Left cardiac atrium (tissue), 4 donors: ENCODE measurements at regions not wholly inside any gene's neighbourhood (a gene's known extent, or its start where the extent isn't known, plus 50 kb on each side); places are given as distances from the start of the nearest gene placed in this dataset.

Source experiments
- ATAC-seq, 2 donors: fragments of 200-7000 bp; cut with Tn5 transposase; one replicate each; pipeline ENCODE4 v1.9.1; 2020; ENCODE audit warnings: mild to moderate bottlenecking in 2 of 2, moderate library complexity in 2 of 2
- DNase-seq: peaks from one replicate; pipeline ENCODE4 v3.0.0-alpha.2; 2020
- intact Hi-C, 2 donors: fragments of 100-400 bp; cut with DNase I; formaldehyde crosslinking; loops; one replicate each; pipeline versions ENCODE4 v1.14.1 to v1.15.1; 2022 to 2023
- donor health status: DM: no; HTN: yes; CAD: no.
- donor health status: DM: no; HTN: yes; CAD: no; lungs with severe emphysema.
- donor health status: DM: yes; HTN: yes; CAD: no.
- donor health status: Dilated cardiomyopathy.

DNA sequence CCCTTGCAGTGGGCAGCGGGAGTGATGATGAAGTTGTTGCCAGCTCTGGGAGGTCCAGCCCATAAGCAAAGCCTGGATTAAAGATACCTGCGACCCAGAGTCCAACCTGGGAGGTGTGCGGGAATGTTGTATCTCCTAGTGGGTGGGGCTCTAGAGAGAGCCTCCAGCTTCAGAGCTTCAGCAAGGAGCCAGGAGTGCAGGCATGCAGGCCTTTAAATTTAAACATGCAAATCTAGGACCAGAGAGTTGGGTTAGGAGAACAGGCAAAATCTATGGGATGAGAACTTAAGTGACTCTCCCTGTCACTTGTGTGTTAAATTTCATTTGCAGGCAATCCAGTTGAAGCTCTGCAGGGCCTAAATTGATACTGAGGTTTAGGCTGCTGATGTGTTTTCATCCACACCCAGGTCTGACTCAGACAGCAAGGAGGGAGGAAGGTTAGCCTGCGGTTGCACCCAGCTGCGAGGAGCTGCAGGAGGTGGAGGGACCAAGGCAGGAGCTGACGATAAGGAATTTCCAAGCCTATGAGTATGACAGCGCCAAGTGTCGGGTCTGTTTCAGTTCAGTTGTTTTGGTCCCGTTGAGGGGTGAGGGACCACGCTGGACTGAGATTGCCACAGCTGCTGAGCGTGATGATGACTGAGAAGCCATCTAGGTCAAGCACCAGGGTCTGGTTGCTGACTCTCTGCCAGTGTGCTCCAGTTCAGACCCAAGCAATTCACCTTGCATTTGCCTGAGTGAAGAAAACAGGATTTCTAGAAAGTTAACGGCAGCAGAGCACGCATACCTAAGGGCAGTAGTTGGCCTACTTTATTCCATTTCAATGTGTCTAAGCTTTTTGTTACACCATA, 243.0 kb downstream of the ICE1 start:
- ATAC-seq (peak in 1 of 2 donors; percentile 94), DNase-seq (no peak)
- intact Hi-C loops: no loop called here

- DNase-seq: no peak
- intact Hi-C loops: no loop called here
- ATAC-seq: no peak
These were observed 236.5 kb downstream of the ICE1 start for GRCh38 chr5:5658889-5659465.

DNA sequence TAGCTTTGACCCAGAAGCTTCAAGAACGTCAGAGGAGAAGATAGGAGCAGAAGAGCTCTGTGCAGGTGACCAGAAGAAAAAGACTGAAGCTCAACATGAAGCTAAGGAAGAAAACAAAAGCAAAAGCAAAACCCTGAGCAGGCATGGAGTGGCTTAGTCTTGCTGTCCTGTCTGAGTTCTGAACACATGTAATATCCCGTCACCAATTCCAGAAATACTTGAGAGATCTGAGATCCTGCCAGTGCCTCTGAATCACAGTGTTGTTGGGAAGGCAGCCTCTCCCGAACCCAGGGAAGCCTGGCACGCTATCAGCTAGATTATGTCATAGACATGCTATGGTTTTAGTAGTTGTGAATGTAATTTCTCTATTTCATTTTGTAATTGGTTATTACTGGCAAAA, 235.7 kb downstream of the ICE1 start:
- peak; percentile 78 for DNase-seq
- ATAC-seq: peak; percentile 96 to 99
- intact Hi-C loops: no loop called here

DNA sequence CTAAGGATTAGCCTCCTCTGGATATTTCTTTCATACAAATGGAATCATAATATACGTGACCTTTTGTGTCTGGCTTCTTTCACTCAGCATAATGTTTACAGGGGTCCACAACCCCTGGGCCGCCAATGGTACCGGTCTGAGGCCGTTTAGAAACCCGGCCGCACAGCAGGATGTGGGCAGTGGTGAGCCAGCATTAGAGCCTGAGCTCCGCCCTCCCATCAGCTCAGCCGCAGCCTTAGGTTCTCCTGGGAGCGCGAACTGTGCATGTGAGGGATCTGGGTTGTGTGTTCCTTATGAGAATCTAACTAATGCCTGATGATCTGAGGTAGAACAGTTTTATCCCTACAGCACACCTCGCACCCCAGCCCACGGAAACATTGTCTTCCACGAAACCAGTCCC, 229.7 kb downstream of the ICE1 start:
- DNase-seq (no peak), ATAC-seq (no peak)
- intact Hi-C loops: no loop called here

DNA sequence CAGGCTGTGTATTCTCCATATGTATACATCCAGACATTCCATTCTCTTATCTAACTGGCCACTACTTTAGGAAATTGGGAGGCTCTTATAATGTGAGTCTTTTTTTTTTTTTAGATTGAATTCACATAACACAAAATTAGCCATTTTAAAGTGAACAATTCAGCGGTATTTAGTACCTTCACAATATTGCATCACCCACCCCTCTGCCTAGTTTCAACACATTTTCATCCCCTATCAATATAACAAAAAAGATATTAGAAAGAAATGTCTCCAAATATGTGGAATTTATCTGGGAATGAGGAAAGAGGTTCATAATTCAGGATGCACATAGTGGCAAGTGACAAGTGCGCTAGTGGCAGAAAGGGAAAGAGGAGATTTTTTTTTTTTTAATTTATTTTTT, 228.5 kb downstream of the ICE1 start:
- ATAC-seq: no peak
- no peak for DNase-seq
- intact Hi-C loops: no loop called here

DNA sequence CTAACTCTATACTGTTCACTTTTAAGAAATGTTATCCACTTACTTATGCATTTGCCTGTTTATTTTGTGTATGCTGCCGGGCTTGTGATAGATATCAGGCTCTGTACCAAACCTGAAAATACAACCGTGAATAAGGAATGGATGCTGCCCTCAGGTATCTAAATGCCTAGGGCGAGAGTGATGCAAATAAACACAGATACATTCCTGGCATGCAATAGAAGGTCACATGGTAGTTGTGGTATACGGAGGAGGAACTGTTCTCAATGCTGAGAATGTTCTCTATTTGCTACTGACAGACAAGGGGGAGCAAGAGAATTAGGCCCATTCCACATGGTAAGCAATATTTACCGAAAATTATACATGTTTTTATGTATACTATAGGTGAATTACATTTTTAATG, 227.8 kb downstream of the ICE1 start:
- ATAC-seq: no peak
- no peak for DNase-seq
- intact Hi-C loops: no loop called here

- DNase-seq (no peak), ATAC-seq (peak; percentile 44 to 76)
- intact Hi-C loops: no loop called here
These were observed 227.2 kb downstream of the ICE1 start for GRCh38 chr5:5649641-5650040.

- DNase-seq (no peak), ATAC-seq (peak; percentile 15 to 34)
- intact Hi-C loops: no loop called here
These were observed 226.2 kb downstream of the ICE1 start for GRCh38 chr5:5648694-5649093.

- DNase-seq: no peak
- intact Hi-C loops: no loop called here
- ATAC-seq: no peak
These were observed 223.4 kb downstream of the ICE1 start for GRCh38 chr5:5645891-5646290.

GRCh38 chr5:5645198-5645597, 222.7 kb downstream of the ICE1 start:
- ATAC-seq: no peak
- intact Hi-C loops: no loop called here
- no peak for DNase-seq

DNA sequence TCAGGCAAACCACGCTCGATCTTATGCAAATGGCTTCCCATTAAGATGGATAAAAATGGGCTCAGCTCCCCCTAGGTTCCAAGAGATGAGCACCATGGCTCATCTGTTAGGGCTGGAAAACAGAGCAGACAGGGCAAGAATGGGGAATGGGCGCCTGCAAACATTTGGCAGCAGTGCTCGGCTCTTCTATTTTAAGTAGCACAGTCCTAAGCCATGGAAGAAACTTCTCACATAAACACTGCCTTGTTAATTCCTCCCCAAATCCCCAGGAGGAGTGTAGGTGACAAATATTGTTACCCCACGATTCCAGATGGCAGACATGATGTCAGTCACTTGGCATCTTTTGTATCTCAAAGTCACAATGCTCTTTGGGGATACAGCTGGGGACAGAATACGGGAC, 221.8 kb downstream of the ICE1 start:
- ATAC-seq: no peak
- intact Hi-C loops: no loop called here
- DNase-seq: no peak

GRCh38 chr5:5643481-5643880, 221.0 kb downstream of the ICE1 start:
- DNase-seq: no peak
- intact Hi-C loops: no loop called here
- peak in 1 of 2 donors; percentile 47 for ATAC-seq

DNA sequence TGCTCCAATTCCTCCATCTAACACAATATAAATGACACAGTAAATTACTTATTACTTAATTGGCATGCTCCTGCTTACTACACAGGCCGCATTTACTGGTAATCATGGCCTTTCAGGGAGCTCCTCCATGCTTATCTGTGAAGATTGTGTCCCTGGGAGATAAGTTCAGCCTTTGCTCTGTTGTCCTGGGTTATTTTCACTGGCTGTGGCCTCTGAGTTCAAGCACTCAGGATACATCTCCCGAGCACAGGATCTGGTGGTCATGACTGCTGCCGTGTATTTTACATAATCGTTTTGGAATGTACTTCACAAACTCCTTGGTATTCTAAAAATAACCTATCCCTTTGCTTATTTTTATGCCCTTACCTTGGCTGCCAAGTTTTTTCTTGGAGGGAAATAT, 215.7 kb downstream of the ICE1 start:
- DNase-seq (no peak), ATAC-seq (peak; percentile 34 to 95)
- intact Hi-C loops: no loop called here

GRCh38 chr5:5637173-5637572, 214.7 kb downstream of the ICE1 start:
- ATAC-seq: no peak
- no peak for DNase-seq
- intact Hi-C loops: no loop called here

- ATAC-seq (no peak), DNase-seq (no peak)
- intact Hi-C loops: no loop called here
These were observed 212.3 kb downstream of the ICE1 start for GRCh38 chr5:5634817-5635216.

DNA sequence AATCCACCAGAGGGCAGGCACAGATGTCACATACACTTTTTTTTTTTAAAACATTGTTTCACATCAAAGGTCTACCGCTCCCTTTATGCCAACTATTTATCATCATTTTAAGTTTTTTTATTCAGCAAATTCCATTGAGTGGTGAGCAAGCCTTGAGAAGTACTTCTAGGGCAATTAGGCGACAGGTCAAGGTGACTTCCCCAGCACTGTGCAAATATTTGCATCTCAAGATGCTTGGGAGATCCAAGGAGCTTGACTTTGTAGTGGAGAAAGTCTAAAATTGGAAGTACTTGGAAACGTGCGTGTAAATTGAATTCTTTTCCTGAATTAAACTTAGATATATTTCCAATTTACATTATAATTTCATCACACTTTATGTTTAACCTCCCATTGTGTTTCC, 211.1 kb downstream of the ICE1 start:
- DNase-seq: no peak
- ATAC-seq: no peak
- intact Hi-C loops: no loop called here

DNA sequence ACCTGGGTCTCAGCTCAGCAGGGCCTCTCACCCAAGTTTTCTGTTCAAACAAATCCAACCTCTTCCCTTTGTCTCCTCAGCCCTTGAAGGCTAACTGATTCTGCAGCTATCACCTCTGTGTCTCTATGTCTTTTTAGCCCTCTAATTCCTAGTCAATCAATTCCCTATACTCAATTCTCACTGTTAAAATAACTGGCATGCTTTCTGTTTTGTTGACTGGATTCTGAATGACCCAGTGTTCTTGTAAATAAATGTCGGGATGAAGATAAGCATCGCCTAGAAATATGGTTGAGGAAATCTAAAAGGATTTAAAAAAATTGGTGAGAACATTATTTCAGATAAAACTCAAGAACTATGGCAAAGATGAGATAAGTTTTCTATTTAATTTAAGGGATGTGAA, 210.2 kb downstream of the ICE1 start:
- ATAC-seq: no peak
- no peak for DNase-seq
- intact Hi-C loops: no loop called here

DNA sequence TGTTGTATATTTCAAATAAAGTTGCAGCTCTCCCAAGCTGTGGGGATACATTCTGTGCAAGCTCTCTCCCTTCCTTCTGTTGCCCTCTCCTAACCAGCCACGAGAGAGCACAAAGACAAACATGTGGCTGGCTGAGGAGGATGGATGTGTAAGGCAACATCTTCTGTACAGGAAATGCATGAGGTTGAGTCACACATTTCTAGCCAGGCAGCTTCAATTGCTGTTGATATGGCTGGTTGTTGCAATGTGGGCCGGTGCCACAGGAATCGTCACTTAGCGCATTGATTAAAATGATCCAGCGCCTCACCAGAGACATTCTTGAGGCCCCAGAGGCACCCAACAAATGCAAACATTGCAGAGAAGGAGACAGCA, 207.1 kb downstream of the ICE1 start:
- ATAC-seq (no peak), DNase-seq (no peak)
- intact Hi-C loops: no loop called here

- DNase-seq (no peak), ATAC-seq (no peak)
- intact Hi-C loops: no loop called here
These were observed 206.6 kb downstream of the ICE1 start for GRCh38 chr5:5628866-5629606.

DNA sequence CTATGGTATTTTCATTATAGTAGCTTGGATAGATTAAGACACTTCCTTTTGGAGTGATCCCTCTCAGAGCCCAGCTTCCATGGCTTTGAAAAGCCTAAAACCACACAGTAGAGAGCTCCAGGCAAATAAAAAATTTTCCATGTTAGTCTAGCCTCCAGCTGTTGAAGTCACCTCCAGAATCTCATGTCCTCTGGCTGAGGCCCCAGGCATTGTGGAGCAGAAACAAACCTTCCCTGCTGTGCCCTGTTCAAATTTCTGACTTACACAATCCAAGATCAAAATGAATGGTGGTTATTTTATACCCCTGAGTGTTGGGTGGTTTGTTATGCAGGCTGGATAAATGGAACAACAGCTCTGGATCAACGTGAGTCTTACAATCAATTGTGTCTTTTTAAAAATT, 203.9 kb downstream of the ICE1 start:
- no peak for DNase-seq
- intact Hi-C loops: no loop called here
- no peak for ATAC-seq

- intact Hi-C loops: no loop called here
- DNase-seq: no peak
- no peak for ATAC-seq
These were observed 203.0 kb downstream of the ICE1 start for GRCh38 chr5:5625491-5625890.
